ENCODE measurements at regions not wholly inside any gene's neighbourhood (a gene's known extent, or its start where the extent isn't known, plus 50 kb on each side); places are given as distances from the start of the nearest gene placed in this dataset.

- no peak for TF ChIP-seq FOXP2 (optimal IDR thresholded peaks at IDR 0.05; ENCODE audit: borderline replicate concordance, extremely low read depth, extremely low read length, insufficient read depth)
- TF ChIP-seq SIN3A (IDR thresholded peaks at IDR 0.05; ENCODE audit: borderline replicate concordance, insufficient read depth, low read length) = no peak
- no peak for TF ChIP-seq TAF1 (IDR thresholded peaks at IDR 0.05; ENCODE audit: borderline replicate concordance, insufficient read depth, low read length)
- TF ChIP-seq, protein P1, sequence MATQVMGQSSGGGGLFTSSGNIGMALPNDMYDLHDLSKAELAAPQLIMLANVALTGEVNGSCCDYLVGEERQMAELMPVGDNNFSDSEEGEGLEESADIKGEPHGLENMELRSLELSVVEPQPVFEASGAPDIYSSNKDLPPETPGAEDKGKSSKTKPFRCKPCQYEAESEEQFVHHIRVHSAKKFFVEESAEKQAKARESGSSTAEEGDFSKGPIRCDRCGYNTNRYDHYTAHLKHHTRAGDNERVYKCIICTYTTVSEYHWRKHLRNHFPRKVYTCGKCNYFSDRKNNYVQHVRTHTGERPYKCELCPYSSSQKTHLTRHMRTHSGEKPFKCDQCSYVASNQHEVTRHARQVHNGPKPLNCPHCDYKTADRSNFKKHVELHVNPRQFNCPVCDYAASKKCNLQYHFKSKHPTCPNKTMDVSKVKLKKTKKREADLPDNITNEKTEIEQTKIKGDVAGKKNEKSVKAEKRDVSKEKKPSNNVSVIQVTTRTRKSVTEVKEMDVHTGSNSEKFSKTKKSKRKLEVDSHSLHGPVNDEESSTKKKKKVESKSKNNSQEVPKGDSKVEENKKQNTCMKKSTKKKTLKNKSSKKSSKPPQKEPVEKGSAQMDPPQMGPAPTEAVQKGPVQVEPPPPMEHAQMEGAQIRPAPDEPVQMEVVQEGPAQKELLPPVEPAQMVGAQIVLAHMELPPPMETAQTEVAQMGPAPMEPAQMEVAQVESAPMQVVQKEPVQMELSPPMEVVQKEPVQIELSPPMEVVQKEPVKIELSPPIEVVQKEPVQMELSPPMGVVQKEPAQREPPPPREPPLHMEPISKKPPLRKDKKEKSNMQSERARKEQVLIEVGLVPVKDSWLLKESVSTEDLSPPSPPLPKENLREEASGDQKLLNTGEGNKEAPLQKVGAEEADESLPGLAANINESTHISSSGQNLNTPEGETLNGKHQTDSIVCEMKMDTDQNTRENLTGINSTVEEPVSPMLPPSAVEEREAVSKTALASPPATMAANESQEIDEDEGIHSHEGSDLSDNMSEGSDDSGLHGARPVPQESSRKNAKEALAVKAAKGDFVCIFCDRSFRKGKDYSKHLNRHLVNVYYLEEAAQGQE (IDR thresholded peaks at IDR 0.05; ENCODE audit: insufficient read depth in 1 of 2, low read depth in 2 of 2, low read length in 2 of 2) = no peak
- no peak for TF ChIP-seq POLR2AphosphoS5 (IDR thresholded peaks at IDR 0.05; ENCODE audit: low read depth, low read length)
Observed at GRCh38 chr7:8991159-8991558, 557.8 kb downstream of the NXPH1 start.

DNA sequence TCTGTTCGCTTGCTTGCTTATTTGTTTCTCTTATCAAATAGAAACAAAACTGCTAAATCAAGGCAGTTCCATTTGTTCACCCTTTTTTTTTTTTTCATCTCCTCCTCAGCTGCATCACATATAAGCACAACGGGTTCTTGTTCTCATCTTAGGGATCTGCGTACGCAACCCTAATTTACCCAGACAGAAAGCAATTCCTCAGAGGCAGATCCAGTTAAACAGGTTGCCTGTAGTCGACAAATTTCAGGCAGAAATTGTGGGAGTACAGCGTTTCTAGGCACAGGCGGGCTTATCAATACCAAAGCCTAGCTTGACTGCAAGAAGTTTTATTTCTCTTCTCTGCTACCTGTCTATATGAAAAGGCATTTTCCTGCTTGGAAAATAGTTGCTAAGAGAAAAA lies 565.4 kb downstream of the NXPH1 start:
- no peak for TF ChIP-seq SIN3A (IDR thresholded peaks at IDR 0.05; ENCODE audit: borderline replicate concordance, insufficient read depth, low read length)

DNA sequence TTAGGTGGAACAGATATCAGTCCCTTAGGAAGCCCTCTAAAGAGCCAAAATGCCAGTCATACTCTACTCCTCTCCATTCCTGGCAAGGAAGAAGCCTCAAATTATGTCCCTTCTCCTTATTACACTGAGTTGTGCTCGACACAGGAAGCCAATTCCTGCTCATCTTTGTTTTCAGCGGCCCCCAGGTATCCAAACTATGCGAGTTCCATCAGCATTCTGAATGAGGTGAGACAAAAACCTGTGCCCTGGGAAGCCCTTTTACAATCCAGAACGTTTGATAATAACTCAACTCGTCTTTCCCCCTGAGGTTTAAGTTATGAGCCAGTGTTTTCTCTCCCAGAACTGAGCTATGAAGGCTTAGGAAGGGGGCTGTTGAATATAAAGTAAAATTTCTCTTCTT lies 580.5 kb downstream of the NXPH1 start:
- TF ChIP-seq, protein P1 (IDR thresholded peaks at IDR 0.05; ENCODE audit: insufficient read depth in 1 of 2, low read depth in 2 of 2, low read length in 2 of 2) = no peak
- no peak for TF ChIP-seq POLR2AphosphoS5 (IDR thresholded peaks at IDR 0.05; ENCODE audit: low read depth, low read length)
- no peak for TF ChIP-seq TAF1 (IDR thresholded peaks at IDR 0.05; ENCODE audit: borderline replicate concordance, insufficient read depth, low read length)
- no peak for TF ChIP-seq SIN3A (IDR thresholded peaks at IDR 0.05; ENCODE audit: borderline replicate concordance, insufficient read depth, low read length)
- TF ChIP-seq FOXP2 (optimal IDR thresholded peaks at IDR 0.05; ENCODE audit: borderline replicate concordance, extremely low read depth, extremely low read length, insufficient read depth) = no peak

GRCh38 chr7:9017286-9017685 lies 583.9 kb downstream of the NXPH1 start:
- TF ChIP-seq POLR2AphosphoS5 (IDR thresholded peaks at IDR 0.05; ENCODE audit: low read depth, low read length) (no peak), TAF1 (IDR thresholded peaks at IDR 0.05; ENCODE audit: borderline replicate concordance, insufficient read depth, low read length) (no peak), SIN3A (IDR thresholded peaks at IDR 0.05; ENCODE audit: borderline replicate concordance, insufficient read depth, low read length) (no peak), FOXP2 (optimal IDR thresholded peaks at IDR 0.05; ENCODE audit: borderline replicate concordance, extremely low read depth, extremely low read length, insufficient read depth) (no peak)
- TF ChIP-seq, protein P1 (IDR thresholded peaks at IDR 0.05; ENCODE audit: insufficient read depth in 1 of 2, low read depth in 2 of 2, low read length in 2 of 2) = no peak

GRCh38 chr7:9022456-9022855 lies 589.0 kb downstream of the NXPH1 start:
- TF ChIP-seq FOXP2 (optimal IDR thresholded peaks at IDR 0.05; ENCODE audit: borderline replicate concordance, extremely low read depth, extremely low read length, insufficient read depth) = no peak
- TF ChIP-seq POLR2AphosphoS5 (IDR thresholded peaks at IDR 0.05; ENCODE audit: low read depth, low read length) = no peak
- TF ChIP-seq, protein P1 (IDR thresholded peaks at IDR 0.05; ENCODE audit: insufficient read depth in 1 of 2, low read depth in 2 of 2, low read length in 2 of 2) = no peak
- TF ChIP-seq TAF1 (IDR thresholded peaks at IDR 0.05; ENCODE audit: borderline replicate concordance, insufficient read depth, low read length) = no peak
- TF ChIP-seq SIN3A (IDR thresholded peaks at IDR 0.05; ENCODE audit: borderline replicate concordance, insufficient read depth, low read length) = no peak

Measured in PFSK-1 (cell line).